Breast epithelium (tissue), 4 donors: ENCODE measurements at regions not wholly inside any gene's neighbourhood (a gene's known extent, or its start where the extent isn't known, plus 50 kb on each side); places are given as distances from the start of the nearest gene placed in this dataset.

Experiments used
- DNase-seq, 2 donors: peaks; one replicate each; pipeline ENCODE4 v3.0.0-alpha.2; 2019; ENCODE audit warnings: low spot score in 2 of 2
- H3K27ac ChIP-seq, 2 donors: fragments of 200-600 bp; sonication (generic) in 1 of 2; one replicate each; pipeline ENCODE4 v1.5.1; 2016 to 2019; ENCODE audit warnings: mild to moderate bottlenecking in 1 of 2
- H3K27me3 ChIP-seq, 2 donors: fragments of 200-600 bp; sonication (generic) in 1 of 2; one replicate each; pipeline versions ENCODE4 v1.5.1 to v1.6.0; 2017 to 2019; ENCODE audit warnings: control low read depth in 1 of 2, mild to moderate bottlenecking in 1 of 2
- H3K36me3 ChIP-seq: fragments of 200-600 bp; one replicate; pipeline ENCODE4 v1.5.1; 2019
- H3K4me1 ChIP-seq, 2 donors: fragments of 200-600 bp; sonication (generic); one replicate each; pipeline ENCODE4 v1.5.1; 2016 to 2019; ENCODE audit warnings: control low read depth in 1 of 2
- H3K4me3 ChIP-seq, 3 donors: fragments of 200-600 bp; sonication (generic); 1 replicate in 2 of 3; 2 replicates in 1 of 3; pipeline ENCODE4 v1.5.1; 2016 to 2019; ENCODE audit warnings: mild to moderate bottlenecking in 3 of 3, moderate library complexity in 2 of 3
- H3K9me3 ChIP-seq, 2 donors: fragments of 200-600 bp; sonication (generic) in 1 of 2; one replicate each; pipeline ENCODE4 v1.5.1; 2016 to 2019; ENCODE audit warnings: control low read depth in 1 of 2
- CTCF ChIP-seq, 3 donors: fragments of 450-650 bp; IDR thresholded peaks; one replicate each; pipeline ENCODE4 v1.5.1; 2016 to 2017; ENCODE audit warnings: antibody characterized with exemption in 3 of 3, mild to moderate bottlenecking in 3 of 3, moderate library complexity in 3 of 3
- POLR2A ChIP-seq: fragments of 450-650 bp; IDR thresholded peaks from one replicate; pipeline ENCODE4 v1.6.1; 2016; ENCODE audit warnings: antibody characterized with exemption, mild to moderate bottlenecking, moderate library complexity
- POLR2AphosphoS5 ChIP-seq, 3 donors: sonication (generic); formaldehyde crosslinking; IDR thresholded peaks; one replicate each; pipeline ENCODE4 v1.6.1; 2017; ENCODE audit warnings: antibody characterized with exemption in 3 of 3
- intact Hi-C: fragments of 100-400 bp; cut with DNase I; formaldehyde crosslinking; loops from one replicate; pipeline ENCODE4 v1.15.1; 2023; ENCODE audit warnings: low total_unique reads

- Histone ChIP-seq H3K27me3 (no peaks in the 10 kb centered on the region), H3K27ac (no peak overlapping the region), H3K4me1 (no peaks in the 10 kb centered on the region), H3K4me3 (no peak overlapping the region), H3K36me3 (no peaks in the 10 kb centered on the region), H3K9me3 (peaks cover 0 to 3% of the 10 kb centered on the region in 2 donors)
- DNase-seq: no peak
- TF ChIP-seq POLR2A (no peak), POLR2AphosphoS5 (IDR thresholded peaks at IDR 0.05) (no peak), CTCF (IDR thresholded peaks at IDR 0.05) (no peak)
- intact Hi-C loops: no loop called here
Observed at GRCh38 chr1:115179397-115180079, 90.2 kb upstream of the TSPAN2 start.

GRCh38 chr1:115176189-115176588 is 86.9 kb upstream of the TSPAN2 start:
- DNase-seq: no peak
- Histone ChIP-seq H3K4me3 (no peak overlapping the region), H3K9me3 (peaks cover 0 to 3% of the 10 kb centered on the region in 2 donors), H3K36me3 (no peaks in the 10 kb centered on the region), H3K4me1 (no peaks in the 10 kb centered on the region), H3K27ac (no peak overlapping the region), H3K27me3 (no peaks in the 10 kb centered on the region)
- TF ChIP-seq POLR2A: no peak
- no peak for TF ChIP-seq POLR2AphosphoS5 (IDR thresholded peaks at IDR 0.05)
- no peak for TF ChIP-seq CTCF (IDR thresholded peaks at IDR 0.05)
- intact Hi-C loops: no loop called here

GRCh38 chr1:115175596-115175995 is 86.3 kb upstream of the TSPAN2 start:
- TF ChIP-seq CTCF (IDR thresholded peaks at IDR 0.05): no peak
- TF ChIP-seq POLR2A: no peak
- no peak for TF ChIP-seq POLR2AphosphoS5 (IDR thresholded peaks at IDR 0.05)
- Histone ChIP-seq H3K27ac (no peak overlapping the region), H3K4me3 (no peak overlapping the region), H3K36me3 (no peaks in the 10 kb centered on the region), H3K4me1 (no peaks in the 10 kb centered on the region), H3K27me3 (no peaks in the 10 kb centered on the region), H3K9me3 (peaks cover 0 to 3% of the 10 kb centered on the region in 2 donors)
- DNase-seq: no peak
- intact Hi-C loops: no loop called here

- Histone ChIP-seq H3K4me3 (no peak overlapping the region), H3K27ac (no peak overlapping the region), H3K9me3 (peaks cover 0 to 3% of the 10 kb centered on the region in 2 donors), H3K4me1 (no peaks in the 10 kb centered on the region), H3K27me3 (no peaks in the 10 kb centered on the region), H3K36me3 (no peaks in the 10 kb centered on the region)
- intact Hi-C loops: no loop called here
- no peak for DNase-seq
- TF ChIP-seq POLR2AphosphoS5 (IDR thresholded peaks at IDR 0.05) (no peak), POLR2A (no peak), CTCF (IDR thresholded peaks at IDR 0.05) (no peak)
Observed at GRCh38 chr1:115173151-115173550, 83.8 kb upstream of the TSPAN2 start.

- Histone ChIP-seq H3K4me1 (no peaks in the 10 kb centered on the region), H3K4me3 (no peak overlapping the region), H3K36me3 (no peaks in the 10 kb centered on the region), H3K9me3 (peaks cover 0 to 3% of the 10 kb centered on the region in 2 donors), H3K27ac (no peak overlapping the region), H3K27me3 (no peaks in the 10 kb centered on the region)
- DNase-seq: no peak
- TF ChIP-seq CTCF (IDR thresholded peaks at IDR 0.05) (no peak), POLR2A (no peak), POLR2AphosphoS5 (IDR thresholded peaks at IDR 0.05) (no peak)
- intact Hi-C loops: no loop called here
Observed at GRCh38 chr1:115172270-115172669, 83.0 kb upstream of the TSPAN2 start.
